ENCODE measurements at regions not wholly inside any gene's neighbourhood (a gene's known extent, or its start where the extent isn't known, plus 50 kb on each side); places are given as distances from the start of the nearest gene placed in this dataset.
"Not testable (repeated sequence)": the region's sequence is repeated elsewhere in the genome, so short reads cannot be mapped to it uniquely, and the experiment has no call there.

DNA sequence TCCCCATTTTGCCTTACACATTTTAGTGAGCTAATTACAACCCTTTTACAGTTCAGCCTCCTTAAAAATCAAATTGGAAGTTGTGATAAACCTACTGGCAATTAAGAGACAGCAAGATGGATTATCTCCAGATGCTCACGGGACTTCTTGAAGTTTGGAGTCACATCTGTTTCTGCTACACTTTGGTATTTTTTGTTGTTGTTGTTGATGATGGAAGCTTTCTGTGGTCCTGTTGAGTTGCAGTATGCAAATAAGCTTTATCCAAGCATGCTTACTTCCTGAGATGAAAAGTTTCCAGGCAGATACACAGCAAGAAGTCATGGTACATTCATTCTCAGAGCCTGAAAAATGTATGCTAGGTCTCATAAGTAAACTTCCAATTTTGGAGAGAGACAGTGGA is 670.0 kb upstream of the AMOT start:
- TF ChIP-seq ZNF70 (CRISPR knock-in tag; IDR thresholded peaks at IDR 0.05), result no peak
- TF ChIP-seq ARNTL (CRISPR knock-in tag; IDR thresholded peaks at IDR 0.05; ENCODE audit: borderline replicate concordance, low read depth), result no peak
- ATAC-seq, result no peak

DNA sequence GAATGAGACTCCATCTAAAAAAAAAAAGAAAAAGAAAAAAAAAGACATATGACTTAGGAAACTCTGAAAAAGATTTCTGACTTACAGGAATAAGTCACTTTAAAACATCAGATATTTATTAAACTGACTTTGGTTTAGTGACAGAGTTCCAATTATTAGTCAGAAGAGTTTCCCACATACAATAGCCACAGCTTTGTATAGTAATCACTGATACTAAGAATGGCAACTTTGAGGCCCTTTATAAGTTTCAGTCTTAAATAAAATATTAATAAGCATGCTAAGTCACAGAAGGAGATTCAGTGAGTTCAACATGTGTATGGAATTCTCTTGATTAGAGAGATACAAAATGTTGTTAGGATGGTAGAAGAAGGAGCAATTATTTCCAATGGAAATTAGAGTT is 652.3 kb upstream of the AMOT start:
- no peak for ATAC-seq
- no peak for TF ChIP-seq GLIS3 (CRISPR knock-in tag; IDR thresholded peaks at IDR 0.05)

DNA sequence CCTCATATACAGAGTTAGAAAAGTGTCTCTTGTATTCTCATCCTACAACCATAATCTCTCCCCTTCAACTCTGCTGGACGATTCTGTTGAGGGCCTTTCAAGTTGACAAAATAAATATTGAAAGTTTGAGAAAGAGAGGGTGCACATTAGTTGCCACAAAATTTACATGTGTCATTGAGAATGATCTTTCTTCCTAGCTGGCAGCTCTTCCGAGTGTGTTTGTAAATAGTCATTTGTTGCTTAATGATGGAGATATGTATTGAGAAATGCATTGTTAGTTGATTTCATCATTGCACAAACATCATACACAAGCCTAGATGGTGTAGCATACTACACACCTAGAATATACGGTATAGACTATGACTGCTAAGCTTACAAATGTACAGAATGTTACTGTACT is 632.8 kb upstream of the AMOT start:
- TF ChIP-seq, protein P1, sequence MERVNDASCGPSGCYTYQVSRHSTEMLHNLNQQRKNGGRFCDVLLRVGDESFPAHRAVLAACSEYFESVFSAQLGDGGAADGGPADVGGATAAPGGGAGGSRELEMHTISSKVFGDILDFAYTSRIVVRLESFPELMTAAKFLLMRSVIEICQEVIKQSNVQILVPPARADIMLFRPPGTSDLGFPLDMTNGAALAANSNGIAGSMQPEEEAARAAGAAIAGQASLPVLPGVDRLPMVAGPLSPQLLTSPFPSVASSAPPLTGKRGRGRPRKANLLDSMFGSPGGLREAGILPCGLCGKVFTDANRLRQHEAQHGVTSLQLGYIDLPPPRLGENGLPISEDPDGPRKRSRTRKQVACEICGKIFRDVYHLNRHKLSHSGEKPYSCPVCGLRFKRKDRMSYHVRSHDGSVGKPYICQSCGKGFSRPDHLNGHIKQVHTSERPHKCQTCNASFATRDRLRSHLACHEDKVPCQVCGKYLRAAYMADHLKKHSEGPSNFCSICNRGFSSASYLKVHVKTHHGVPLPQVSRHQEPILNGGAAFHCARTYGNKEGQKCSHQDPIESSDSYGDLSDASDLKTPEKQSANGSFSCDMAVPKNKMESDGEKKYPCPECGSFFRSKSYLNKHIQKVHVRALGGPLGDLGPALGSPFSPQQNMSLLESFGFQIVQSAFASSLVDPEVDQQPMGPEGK (CRISPR knock-in tag; IDR thresholded peaks at IDR 0.05; ENCODE audit: borderline replicate concordance), result no peak
- TF ChIP-seq PPARA (CRISPR knock-in tag; IDR thresholded peaks at IDR 0.05; ENCODE audit: borderline replicate concordance) (no peak), RARB (CRISPR knock-in tag; IDR thresholded peaks at IDR 0.05) (no peak), TOX (CRISPR knock-in tag; IDR thresholded peaks at IDR 0.05; ENCODE audit: borderline replicate concordance) (no peak), ZNF70 (CRISPR knock-in tag; IDR thresholded peaks at IDR 0.05) (no peak), TCF4 (CRISPR knock-in tag; IDR thresholded peaks at IDR 0.05; ENCODE audit: borderline replicate concordance) (no peak), ZNF565 (CRISPR knock-in tag; conservative IDR thresholded peaks at IDR 0.05; ENCODE audit: low read depth) (no peak), ZFP3 (CRISPR knock-in tag; IDR thresholded peaks at IDR 0.05) (no peak), GLIS3 (CRISPR knock-in tag; IDR thresholded peaks at IDR 0.05) (no peak), BACH2 (CRISPR knock-in tag; IDR thresholded peaks at IDR 0.05; ENCODE audit: borderline replicate concordance) (no peak)
- TF ChIP-seq, protein P2, sequence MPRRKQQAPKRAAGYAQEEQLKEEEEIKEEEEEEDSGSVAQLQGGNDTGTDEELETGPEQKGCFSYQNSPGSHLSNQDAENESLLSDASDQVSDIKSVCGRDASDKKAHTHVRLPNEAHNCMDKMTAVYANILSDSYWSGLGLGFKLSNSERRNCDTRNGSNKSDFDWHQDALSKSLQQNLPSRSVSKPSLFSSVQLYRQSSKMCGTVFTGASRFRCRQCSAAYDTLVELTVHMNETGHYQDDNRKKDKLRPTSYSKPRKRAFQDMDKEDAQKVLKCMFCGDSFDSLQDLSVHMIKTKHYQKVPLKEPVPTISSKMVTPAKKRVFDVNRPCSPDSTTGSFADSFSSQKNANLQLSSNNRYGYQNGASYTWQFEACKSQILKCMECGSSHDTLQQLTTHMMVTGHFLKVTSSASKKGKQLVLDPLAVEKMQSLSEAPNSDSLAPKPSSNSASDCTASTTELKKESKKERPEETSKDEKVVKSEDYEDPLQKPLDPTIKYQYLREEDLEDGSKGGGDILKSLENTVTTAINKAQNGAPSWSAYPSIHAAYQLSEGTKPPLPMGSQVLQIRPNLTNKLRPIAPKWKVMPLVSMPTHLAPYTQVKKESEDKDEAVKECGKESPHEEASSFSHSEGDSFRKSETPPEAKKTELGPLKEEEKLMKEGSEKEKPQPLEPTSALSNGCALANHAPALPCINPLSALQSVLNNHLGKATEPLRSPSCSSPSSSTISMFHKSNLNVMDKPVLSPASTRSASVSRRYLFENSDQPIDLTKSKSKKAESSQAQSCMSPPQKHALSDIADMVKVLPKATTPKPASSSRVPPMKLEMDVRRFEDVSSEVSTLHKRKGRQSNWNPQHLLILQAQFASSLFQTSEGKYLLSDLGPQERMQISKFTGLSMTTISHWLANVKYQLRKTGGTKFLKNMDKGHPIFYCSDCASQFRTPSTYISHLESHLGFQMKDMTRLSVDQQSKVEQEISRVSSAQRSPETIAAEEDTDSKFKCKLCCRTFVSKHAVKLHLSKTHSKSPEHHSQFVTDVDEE (CRISPR knock-in tag; IDR thresholded peaks at IDR 0.05), result no peak
- ATAC-seq, result no peak

DNA sequence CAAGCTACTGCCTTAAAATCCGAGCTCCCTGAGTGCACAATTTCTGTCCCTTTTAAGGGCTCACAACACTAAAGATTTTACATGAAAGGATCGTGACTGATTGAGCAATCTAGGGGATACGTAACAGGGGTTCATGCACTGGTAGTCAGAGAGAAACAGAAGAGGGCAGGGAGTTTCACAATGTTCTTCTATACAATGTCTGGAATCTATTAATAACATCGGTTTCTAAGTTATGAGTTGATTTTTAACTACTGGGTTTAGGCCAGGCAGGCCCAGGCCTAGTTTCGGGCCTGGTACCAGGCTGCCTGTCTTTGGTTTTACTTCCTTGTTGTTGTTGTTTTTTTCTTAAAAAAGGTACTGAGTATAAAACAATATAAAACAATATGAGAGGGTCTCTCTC is 632.4 kb upstream of the AMOT start:
- ATAC-seq, result not testable (repeated sequence)

DNA sequence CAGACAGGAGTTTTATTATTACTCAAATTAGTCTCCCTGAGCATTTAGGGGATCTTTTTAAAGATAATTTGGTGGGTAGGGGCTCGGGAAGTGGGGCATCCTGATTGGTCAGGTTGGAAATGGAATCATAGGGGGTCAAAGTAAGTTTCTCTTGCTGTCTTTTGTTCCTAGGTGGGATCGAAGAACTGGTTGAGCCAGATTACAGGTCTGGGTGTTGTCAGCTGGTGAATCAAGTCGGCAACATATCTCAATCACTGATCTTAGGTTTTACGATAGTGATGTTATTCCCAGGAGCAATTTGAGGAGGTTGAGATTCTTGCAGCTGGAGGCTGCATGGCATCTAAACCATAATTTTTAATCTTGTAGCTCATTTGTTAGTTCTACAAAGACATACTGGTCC is 629.5 kb upstream of the AMOT start:
- TF ChIP-seq ZC3H10 (CRISPR knock-in tag; IDR thresholded peaks at IDR 0.05) (no peak), TOX (CRISPR knock-in tag; IDR thresholded peaks at IDR 0.05; ENCODE audit: borderline replicate concordance) (no peak)
- TF ChIP-seq, protein P3, sequence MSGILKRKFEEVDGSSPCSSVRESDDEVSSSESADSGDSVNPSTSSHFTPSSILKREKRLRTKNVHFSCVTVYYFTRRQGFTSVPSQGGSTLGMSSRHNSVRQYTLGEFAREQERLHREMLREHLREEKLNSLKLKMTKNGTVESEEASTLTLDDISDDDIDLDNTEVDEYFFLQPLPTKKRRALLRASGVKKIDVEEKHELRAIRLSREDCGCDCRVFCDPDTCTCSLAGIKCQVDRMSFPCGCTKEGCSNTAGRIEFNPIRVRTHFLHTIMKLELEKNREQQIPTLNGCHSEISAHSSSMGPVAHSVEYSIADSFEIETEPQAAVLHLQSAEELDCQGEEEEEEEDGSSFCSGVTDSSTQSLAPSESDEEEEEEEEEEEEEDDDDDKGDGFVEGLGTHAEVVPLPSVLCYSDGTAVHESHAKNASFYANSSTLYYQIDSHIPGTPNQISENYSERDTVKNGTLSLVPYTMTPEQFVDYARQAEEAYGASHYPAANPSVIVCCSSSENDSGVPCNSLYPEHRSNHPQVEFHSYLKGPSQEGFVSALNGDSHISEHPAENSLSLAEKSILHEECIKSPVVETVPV (CRISPR knock-in tag; IDR thresholded peaks at IDR 0.05), result no peak
- ATAC-seq, result no peak

DNA sequence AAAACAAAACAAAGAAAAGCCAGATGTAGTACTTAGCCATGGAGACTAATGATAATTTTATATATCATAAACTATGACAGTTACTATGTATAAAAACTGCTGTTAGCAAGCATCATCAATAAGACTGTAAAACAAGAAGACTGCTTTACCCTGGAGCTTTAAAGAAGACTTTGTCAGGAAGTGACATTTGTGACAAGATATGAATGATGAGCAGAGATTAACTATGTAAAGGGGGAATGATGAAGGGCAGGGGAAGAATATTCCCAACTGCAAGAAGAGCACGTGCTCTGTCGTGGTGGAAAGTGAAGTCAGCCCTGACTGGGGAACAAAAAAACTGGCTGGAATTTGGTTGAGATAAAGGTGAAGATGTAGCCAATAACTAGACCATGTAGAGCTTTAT is 617.1 kb upstream of the AMOT start:
- ATAC-seq, result no peak
- TF ChIP-seq, protein P2 (CRISPR knock-in tag; IDR thresholded peaks at IDR 0.05), result no peak
- TF ChIP-seq RARB (CRISPR knock-in tag; IDR thresholded peaks at IDR 0.05) (no peak), OSR1 (CRISPR knock-in tag; IDR thresholded peaks at IDR 0.05) (no peak), ISL1 (CRISPR knock-in tag; IDR thresholded peaks at IDR 0.05) (no peak), ZFP30 (CRISPR knock-in tag; IDR thresholded peaks at IDR 0.05) (no peak), ARNTL (CRISPR knock-in tag; IDR thresholded peaks at IDR 0.05; ENCODE audit: borderline replicate concordance, low read depth) (no peak), PPARA (CRISPR knock-in tag; IDR thresholded peaks at IDR 0.05; ENCODE audit: borderline replicate concordance) (no peak), TCF4 (CRISPR knock-in tag; IDR thresholded peaks at IDR 0.05; ENCODE audit: borderline replicate concordance) (no peak), ZNF70 (CRISPR knock-in tag; IDR thresholded peaks at IDR 0.05) (no peak)
- TF ChIP-seq, protein P1 (CRISPR knock-in tag; IDR thresholded peaks at IDR 0.05; ENCODE audit: borderline replicate concordance), result no peak
- TF ChIP-seq, protein P4, sequence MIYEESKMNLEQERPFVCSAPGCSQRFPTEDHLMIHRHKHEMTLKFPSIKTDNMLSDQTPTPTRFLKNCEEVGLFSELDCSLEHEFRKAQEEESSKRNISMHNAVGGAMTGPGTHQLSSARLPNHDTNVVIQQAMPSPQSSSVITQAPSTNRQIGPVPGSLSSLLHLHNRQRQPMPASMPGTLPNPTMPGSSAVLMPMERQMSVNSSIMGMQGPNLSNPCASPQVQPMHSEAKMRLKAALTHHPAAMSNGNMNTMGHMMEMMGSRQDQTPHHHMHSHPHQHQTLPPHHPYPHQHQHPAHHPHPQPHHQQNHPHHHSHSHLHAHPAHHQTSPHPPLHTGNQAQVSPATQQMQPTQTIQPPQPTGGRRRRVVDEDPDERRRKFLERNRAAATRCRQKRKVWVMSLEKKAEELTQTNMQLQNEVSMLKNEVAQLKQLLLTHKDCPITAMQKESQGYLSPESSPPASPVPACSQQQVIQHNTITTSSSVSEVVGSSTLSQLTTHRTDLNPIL (CRISPR knock-in tag; IDR thresholded peaks at IDR 0.05; ENCODE audit: low read depth), result no peak
- TF ChIP-seq, protein P3 (CRISPR knock-in tag; IDR thresholded peaks at IDR 0.05), result no peak

Measured in SK-N-SH treated with all-trans-retinoic acid at 6 μM for 48 hours (cell line).